ENCODE measurements at regions not wholly inside any gene's neighbourhood (a gene's known extent, or its start where the extent isn't known, plus 50 kb on each side); places are given as distances from the start of the nearest gene placed in this dataset.

DNA sequence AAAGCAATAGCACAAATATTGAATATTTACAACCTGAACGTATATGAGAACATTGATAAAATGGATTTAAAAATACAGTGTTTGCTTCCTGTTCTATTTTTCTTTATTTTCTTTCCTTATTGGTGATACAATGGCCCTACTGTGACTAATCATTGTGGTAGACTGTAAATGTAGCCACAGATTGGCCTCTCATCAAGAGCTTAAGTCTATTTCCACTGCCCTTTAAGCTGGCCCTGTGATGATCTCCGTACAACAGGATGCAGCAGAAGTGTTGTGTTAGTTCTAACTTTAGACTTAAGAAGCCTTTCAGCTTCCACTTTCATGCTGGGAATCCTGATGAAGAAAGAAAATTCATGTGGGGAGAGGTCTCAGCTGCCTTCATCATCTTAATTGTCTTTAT lies 285.6 kb upstream of the B3GALT2 start:
- ATAC-seq (ENCODE audit: insufficient read depth, low FRiP score) (no peak), DNase-seq (no peak)
- Histone ChIP-seq H3K36me3 (ENCODE audit: control insufficient read depth in 4 of 4, insufficient read depth in 4 of 4, low read length in 4 of 4) (no peaks in the 10 kb centered on the region), H3K4me3 (no peak overlapping the region), H3K9ac (ENCODE audit: insufficient read depth in 1 of 2, low read length in 2 of 2) (no peak overlapping the region), H3K4me1 (ENCODE audit: control insufficient read depth in 5 of 5, insufficient read depth in 5 of 5, low read length in 5 of 5) (no peaks in the 10 kb centered on the region), H3K27me3 (ENCODE audit: control insufficient read depth in 3 of 3, insufficient read depth in 3 of 3, low read length in 2 of 3) (no peaks in the 10 kb centered on the region), H3K9me3 (ENCODE audit: control insufficient read depth in 4 of 4, insufficient read depth in 3 of 4, low read length in 3 of 4) (no peaks in the 10 kb centered on the region), H3K27ac (ENCODE audit: low read depth in 1 of 2, low read length in 1 of 2) (no peak overlapping the region)
- 83 to 89% methylated on average over 2 of the region's 2 CpGs for WGBS, 2 donors
- TF ChIP-seq, protein P1, sequence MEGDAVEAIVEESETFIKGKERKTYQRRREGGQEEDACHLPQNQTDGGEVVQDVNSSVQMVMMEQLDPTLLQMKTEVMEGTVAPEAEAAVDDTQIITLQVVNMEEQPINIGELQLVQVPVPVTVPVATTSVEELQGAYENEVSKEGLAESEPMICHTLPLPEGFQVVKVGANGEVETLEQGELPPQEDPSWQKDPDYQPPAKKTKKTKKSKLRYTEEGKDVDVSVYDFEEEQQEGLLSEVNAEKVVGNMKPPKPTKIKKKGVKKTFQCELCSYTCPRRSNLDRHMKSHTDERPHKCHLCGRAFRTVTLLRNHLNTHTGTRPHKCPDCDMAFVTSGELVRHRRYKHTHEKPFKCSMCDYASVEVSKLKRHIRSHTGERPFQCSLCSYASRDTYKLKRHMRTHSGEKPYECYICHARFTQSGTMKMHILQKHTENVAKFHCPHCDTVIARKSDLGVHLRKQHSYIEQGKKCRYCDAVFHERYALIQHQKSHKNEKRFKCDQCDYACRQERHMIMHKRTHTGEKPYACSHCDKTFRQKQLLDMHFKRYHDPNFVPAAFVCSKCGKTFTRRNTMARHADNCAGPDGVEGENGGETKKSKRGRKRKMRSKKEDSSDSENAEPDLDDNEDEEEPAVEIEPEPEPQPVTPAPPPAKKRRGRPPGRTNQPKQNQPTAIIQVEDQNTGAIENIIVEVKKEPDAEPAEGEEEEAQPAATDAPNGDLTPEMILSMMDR (IDR thresholded peaks at IDR 0.05; ENCODE audit: control extremely low read depth, extremely low read depth) = no peak

DNA sequence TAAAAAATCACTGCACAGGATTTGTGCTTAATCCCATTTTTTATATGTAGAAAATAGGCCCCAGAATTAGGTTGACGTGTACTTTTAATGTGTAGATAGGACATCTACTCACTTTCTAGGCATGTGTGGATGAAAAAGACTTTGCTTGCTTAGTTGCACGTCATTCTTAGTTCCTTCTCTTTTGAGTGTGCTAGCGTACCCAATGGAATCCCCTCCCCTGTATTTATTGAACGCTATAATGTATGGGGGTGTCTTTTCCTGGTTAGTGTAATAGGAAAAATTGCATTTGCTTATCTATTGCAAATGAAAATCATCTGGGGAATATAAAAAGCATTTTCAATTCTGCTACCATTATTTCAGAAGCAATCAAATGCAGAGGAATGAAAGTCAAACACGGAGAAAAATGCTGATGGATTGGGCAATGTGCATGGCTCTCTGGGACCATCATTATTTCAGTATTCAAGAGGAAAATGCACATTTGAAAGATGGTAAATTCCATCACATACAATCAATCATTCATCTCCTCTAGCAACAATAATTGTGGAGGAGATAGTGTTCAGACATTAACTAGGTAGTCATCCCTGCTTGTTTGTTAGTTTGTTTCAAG lies 277.0 kb upstream of the B3GALT2 start:
- Histone ChIP-seq H3K36me3 (ENCODE audit: control insufficient read depth in 4 of 4, insufficient read depth in 4 of 4, low read length in 4 of 4) (no peaks in the 10 kb centered on the region), H3K4me1 (ENCODE audit: control insufficient read depth in 5 of 5, insufficient read depth in 5 of 5, low read length in 5 of 5) (peaks cover 0 to 14% (median 0%) of the 10 kb centered on the region in 5 donors), H3K4me3 (no peak overlapping the region), H3K9me3 (ENCODE audit: control insufficient read depth in 4 of 4, insufficient read depth in 3 of 4, low read length in 3 of 4) (no peaks in the 10 kb centered on the region), H3K9ac (ENCODE audit: insufficient read depth in 1 of 2, low read length in 2 of 2) (no peak overlapping the region), H3K27ac (ENCODE audit: low read depth in 1 of 2, low read length in 1 of 2) (no peak overlapping the region), H3K27me3 (ENCODE audit: control insufficient read depth in 3 of 3, insufficient read depth in 3 of 3, low read length in 2 of 3) (no peaks in the 10 kb centered on the region)
- WGBS, 2 donors = 84% methylated on average over 5 of the region's 5 CpGs
- no peak for DNase-seq
- TF ChIP-seq, protein P1 (IDR thresholded peaks at IDR 0.05; ENCODE audit: control extremely low read depth, extremely low read depth) = no peak
- ATAC-seq (ENCODE audit: insufficient read depth, low FRiP score) = no peak

DNA sequence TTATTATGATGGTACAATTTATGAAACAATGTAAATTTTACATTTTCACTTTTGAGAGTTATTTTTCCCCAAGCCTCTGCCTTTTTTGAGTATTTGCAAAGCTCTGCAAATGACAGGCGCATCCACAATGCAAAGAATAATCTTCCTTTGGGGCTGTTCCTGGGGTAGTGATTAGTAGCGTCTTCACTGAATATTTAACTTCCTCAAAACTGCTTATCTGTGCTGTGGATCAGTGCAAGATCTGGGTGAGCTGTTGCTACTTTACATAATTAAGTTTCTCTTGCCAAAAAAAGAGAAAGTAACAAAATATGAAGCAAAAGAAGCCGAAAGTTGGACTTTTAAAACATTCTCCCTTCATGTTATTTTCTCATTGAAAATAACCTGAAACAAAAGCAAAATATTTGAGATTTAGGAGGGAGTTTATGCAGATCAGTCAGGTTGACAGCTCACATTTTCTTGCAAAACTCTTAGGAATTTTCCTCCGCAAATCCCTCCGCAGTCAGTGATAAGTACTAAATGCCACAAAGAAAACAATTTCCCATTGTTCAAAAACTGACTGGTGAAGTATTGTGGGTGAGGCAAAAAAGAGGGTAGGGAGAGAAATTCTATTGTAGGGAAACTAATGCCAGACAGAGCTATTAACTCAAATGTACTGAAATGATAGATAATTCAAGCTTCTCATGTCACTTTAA lies 276.4 kb upstream of the B3GALT2 start:
- no peaks in the 10 kb centered on the region for H3K9me3 ChIP-seq (ENCODE audit: control insufficient read depth in 4 of 4, insufficient read depth in 3 of 4, low read length in 3 of 4)
- 37 to 49% methylated on average over 5 of the region's 5 CpGs for WGBS, 2 donors
- TF ChIP-seq, protein P1 (IDR thresholded peaks at IDR 0.05; ENCODE audit: control extremely low read depth, extremely low read depth) = no peak
- no peak overlapping the region for H3K27ac ChIP-seq (ENCODE audit: low read depth in 1 of 2, low read length in 1 of 2)
- no peaks in the 10 kb centered on the region for H3K27me3 ChIP-seq (ENCODE audit: control insufficient read depth in 3 of 3, insufficient read depth in 3 of 3, low read length in 2 of 3)
- DNase-seq (peak in 2 of 3 donors; percentile 24 to 51), ATAC-seq (ENCODE audit: insufficient read depth, low FRiP score) (no peak)
- H3K9ac ChIP-seq (ENCODE audit: insufficient read depth in 1 of 2, low read length in 2 of 2) = peak overlapping the region in 1 of 2 donors; percentile 48
- no peak overlapping the region for H3K4me3 ChIP-seq
- H3K36me3 ChIP-seq (ENCODE audit: control insufficient read depth in 4 of 4, insufficient read depth in 4 of 4, low read length in 4 of 4) = no peaks in the 10 kb centered on the region
- peaks cover 0 to 17% (median 0%) of the 10 kb centered on the region in 5 donors for H3K4me1 ChIP-seq (ENCODE audit: control insufficient read depth in 5 of 5, insufficient read depth in 5 of 5, low read length in 5 of 5)

Data from lung (tissue), 11 donors.